ENCODE measurements at regions not wholly inside any gene's neighbourhood (a gene's known extent, or its start where the extent isn't known, plus 50 kb on each side); places are given as distances from the start of the nearest gene placed in this dataset.

DNA sequence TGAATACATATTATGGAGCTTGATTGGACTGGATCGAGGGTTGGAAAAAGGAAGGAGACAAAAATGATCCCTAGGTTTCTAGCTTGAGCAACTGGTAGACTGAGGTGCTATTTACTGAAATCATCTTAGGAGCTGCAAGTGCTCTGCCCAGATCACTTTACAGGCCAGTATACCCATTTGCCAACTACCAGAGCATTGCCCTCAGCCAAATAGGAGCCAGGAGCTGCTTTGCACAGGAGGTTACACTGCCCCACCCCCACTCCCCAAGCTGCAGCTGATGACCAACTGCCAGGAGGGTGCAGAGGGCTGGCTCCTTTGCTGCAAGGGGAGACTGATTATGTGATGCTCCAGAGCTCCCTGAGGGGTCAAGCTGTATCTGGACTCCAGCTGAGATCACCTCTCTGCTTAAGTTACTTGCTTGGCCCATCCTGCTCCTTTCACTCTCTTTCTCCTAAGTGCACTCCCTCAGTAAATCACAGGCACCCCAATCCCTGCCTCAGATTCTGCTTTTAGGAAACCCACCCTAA, 275.4 kb downstream of the ZEB1 start:
- Mint-ChIP-seq H3K9me3 (peaks cover 12% of the 10 kb centered on the region), H3K36me3 (ENCODE audit: low read depth) (no peaks in the 10 kb centered on the region; the same call in 1 of the 2 replicates), H3K27ac (no peak overlapping the region), H3K27me3 (ENCODE audit: insufficient read depth) (peaks cover 11% of the 10 kb centered on the region), H3K4me1 (ENCODE audit: low read depth) (no peaks in the 10 kb centered on the region), H3K4me3 (no peak overlapping the region)
- TF ChIP-seq, protein P1, sequence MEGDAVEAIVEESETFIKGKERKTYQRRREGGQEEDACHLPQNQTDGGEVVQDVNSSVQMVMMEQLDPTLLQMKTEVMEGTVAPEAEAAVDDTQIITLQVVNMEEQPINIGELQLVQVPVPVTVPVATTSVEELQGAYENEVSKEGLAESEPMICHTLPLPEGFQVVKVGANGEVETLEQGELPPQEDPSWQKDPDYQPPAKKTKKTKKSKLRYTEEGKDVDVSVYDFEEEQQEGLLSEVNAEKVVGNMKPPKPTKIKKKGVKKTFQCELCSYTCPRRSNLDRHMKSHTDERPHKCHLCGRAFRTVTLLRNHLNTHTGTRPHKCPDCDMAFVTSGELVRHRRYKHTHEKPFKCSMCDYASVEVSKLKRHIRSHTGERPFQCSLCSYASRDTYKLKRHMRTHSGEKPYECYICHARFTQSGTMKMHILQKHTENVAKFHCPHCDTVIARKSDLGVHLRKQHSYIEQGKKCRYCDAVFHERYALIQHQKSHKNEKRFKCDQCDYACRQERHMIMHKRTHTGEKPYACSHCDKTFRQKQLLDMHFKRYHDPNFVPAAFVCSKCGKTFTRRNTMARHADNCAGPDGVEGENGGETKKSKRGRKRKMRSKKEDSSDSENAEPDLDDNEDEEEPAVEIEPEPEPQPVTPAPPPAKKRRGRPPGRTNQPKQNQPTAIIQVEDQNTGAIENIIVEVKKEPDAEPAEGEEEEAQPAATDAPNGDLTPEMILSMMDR (IDR thresholded peaks at IDR 0.05) = no peak
- DNase-seq = no peak

DNA sequence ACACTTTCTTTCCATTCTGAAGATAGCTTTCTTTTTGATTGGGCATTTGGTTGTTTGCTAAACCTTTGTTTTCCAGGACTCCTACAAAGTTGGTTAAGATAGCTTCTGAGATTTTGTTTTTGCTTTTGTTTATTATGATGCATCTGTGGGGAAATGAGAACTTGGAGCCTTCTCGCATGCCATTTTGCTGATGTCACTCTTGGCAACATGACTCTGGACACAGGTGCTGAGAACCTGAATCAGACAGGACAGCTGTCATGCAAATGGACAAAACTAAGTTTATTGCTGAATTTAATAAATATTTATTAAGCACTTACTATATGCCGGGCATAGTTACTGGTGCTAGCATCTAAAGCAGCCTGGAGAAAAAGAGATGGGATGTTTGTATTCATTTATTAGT, 274.1 kb downstream of the ZEB1 start:
- Mint-ChIP-seq H3K27me3 (ENCODE audit: insufficient read depth) (peaks cover 8% of the 10 kb centered on the region), H3K4me3 (no peak overlapping the region), H3K36me3 (ENCODE audit: low read depth) (no peaks in the 10 kb centered on the region; the same call in 1 of the 2 replicates), H3K27ac (no peak overlapping the region), H3K4me1 (ENCODE audit: low read depth) (no peaks in the 10 kb centered on the region), H3K9me3 (peaks cover 12% of the 10 kb centered on the region)
- DNase-seq = no peak
- TF ChIP-seq, protein P1 (IDR thresholded peaks at IDR 0.05) = no peak

DNA sequence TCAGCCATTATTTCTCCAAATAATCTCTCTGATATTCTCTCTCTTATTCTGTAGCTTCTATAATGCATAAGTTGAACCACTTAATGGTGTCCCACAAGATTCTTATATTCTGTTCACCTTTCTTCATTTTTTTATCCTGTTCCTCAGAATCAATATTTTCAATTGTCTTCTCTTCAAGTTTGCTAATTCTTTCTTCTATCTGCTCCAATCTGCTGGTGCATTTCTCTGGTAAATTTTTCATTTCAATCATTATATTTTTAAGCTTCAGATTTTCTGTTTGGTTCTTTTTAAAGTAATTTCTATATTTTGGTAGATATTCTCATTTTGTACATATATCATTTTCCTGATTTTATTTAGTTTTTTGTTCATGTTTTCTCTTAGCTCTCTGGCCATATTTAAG, 272.6 kb downstream of the ZEB1 start:
- peaks cover 20% of the 10 kb centered on the region for H3K9me3 Mint-ChIP-seq
- H3K36me3 Mint-ChIP-seq (ENCODE audit: low read depth) = no peaks in the 10 kb centered on the region; the same call in 1 of the 2 replicates
- no peak overlapping the region for H3K4me3 Mint-ChIP-seq
- DNase-seq = no peak
- H3K4me1 Mint-ChIP-seq (ENCODE audit: low read depth) = no peaks in the 10 kb centered on the region
- H3K27ac Mint-ChIP-seq = no peak overlapping the region
- H3K27me3 Mint-ChIP-seq (ENCODE audit: insufficient read depth) = peaks cover 12% of the 10 kb centered on the region
- TF ChIP-seq, protein P1 (IDR thresholded peaks at IDR 0.05) = no peak

DNA sequence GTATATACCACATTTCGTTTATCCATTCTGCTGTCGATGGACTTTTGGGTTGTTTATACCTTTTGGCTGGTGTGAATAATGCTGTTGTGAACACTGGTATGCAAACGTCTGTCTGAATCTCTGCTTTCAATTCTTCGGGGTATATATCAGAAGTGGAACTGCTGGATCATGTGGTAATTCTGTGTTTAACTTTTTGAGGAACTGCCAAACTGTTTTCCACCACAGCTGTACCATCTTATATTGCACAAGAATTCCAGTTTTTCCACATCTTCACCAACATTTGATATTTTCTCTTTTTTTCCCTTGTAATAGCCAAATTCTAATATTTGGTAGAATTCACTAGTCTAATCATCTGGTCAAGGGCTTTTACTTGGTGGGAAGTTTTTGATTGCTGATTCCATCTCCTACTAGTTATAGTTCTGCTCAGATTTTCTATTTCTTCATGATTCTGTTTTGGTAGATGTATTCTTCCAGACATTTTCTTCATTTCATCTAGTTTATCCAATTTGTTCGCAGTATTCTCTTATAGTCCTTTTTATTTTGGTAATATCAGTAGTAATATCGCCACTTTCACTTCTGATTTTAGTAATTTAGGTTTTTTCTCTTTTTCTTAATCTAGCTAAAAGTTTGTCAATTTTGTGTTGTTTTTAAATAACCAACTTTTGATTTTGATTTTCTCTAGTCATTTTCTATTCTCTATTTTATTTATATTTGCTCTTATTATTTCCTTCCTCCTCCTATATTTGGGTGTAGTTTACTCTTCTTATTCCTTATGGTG, 271.2 kb downstream of the ZEB1 start:
- Mint-ChIP-seq H3K9me3 (peaks cover 20% of the 10 kb centered on the region), H3K4me1 (ENCODE audit: low read depth) (no peaks in the 10 kb centered on the region), H3K36me3 (ENCODE audit: low read depth) (no peaks in the 10 kb centered on the region; the same call in 1 of the 2 replicates), H3K27me3 (ENCODE audit: insufficient read depth) (peaks cover 12% of the 10 kb centered on the region), H3K4me3 (no peak overlapping the region), H3K27ac (no peak overlapping the region)
- no peak for DNase-seq
- TF ChIP-seq, protein P1 (IDR thresholded peaks at IDR 0.05) = no peak

DNA sequence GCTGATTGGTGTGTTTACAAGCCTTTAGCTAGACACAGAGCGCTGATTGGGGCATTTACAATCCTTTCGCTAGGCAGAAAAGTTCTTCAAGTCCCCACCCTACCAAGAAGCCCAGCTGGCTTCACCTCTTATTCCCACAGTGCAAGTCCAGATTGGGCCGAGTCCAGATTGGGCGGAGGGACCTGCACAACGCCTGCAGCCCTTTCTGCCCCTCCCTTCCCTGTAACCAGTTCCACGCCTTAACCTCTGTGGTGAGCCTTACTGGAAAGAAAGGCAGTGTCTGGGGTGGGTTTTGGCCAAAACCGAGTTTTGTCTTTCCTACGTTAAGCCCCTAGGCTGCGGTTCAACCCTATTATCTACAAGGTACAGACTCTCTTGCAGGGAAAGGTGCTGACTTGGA, 268.7 kb downstream of the ZEB1 start:
- Mint-ChIP-seq H3K4me1 (ENCODE audit: low read depth) (peaks cover 12% of the 10 kb centered on the region), H3K4me3 (no peak overlapping the region), H3K9me3 (peaks cover 20% of the 10 kb centered on the region), H3K36me3 (ENCODE audit: low read depth) (no peaks in the 10 kb centered on the region; the same call in 1 of the 2 replicates), H3K27ac (no peak overlapping the region), H3K27me3 (ENCODE audit: insufficient read depth) (peaks cover 6% of the 10 kb centered on the region)
- DNase-seq = no peak
- TF ChIP-seq, protein P1 (IDR thresholded peaks at IDR 0.05) = no peak
